GM18502 (cell line): ENCODE measurements at regions not wholly inside any gene's neighbourhood (a gene's known extent, or its start where the extent isn't known, plus 50 kb on each side); places are given as distances from the start of the nearest gene placed in this dataset.

Experiments used
- ATAC-seq: cut with Tn5 transposase; IDR thresholded peaks from one replicate; pipeline ENCODE4 v1.9.1; 2021; ENCODE audit warnings: mild to moderate bottlenecking; ENCODE audit not compliant: unreplicated experiment, poor library complexity

- ATAC-seq, result no peak
These were observed 123.3 kb upstream of the MED13L start for GRCh38 chr12:116400636-116401372.

DNA sequence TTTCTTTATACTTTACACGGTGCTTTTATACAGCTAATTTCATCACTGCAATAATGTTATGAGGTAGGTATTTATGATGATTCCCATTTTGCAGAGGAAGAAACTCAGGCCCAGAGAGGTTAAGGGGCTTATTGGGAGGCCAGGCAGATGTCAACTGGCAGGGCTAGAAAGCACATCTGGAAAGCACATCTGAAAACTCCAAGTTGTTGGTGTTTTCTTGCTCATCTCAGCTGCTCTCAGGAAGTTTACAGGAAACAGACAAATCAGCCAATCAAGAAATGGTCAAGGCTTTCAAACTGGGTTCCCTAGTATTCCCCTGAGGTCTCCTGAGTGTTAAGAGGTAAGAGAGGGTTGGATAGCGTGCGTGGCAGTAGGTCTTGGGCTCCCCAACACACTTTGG lies 124.1 kb upstream of the MED13L start:
- no peak for ATAC-seq

DNA sequence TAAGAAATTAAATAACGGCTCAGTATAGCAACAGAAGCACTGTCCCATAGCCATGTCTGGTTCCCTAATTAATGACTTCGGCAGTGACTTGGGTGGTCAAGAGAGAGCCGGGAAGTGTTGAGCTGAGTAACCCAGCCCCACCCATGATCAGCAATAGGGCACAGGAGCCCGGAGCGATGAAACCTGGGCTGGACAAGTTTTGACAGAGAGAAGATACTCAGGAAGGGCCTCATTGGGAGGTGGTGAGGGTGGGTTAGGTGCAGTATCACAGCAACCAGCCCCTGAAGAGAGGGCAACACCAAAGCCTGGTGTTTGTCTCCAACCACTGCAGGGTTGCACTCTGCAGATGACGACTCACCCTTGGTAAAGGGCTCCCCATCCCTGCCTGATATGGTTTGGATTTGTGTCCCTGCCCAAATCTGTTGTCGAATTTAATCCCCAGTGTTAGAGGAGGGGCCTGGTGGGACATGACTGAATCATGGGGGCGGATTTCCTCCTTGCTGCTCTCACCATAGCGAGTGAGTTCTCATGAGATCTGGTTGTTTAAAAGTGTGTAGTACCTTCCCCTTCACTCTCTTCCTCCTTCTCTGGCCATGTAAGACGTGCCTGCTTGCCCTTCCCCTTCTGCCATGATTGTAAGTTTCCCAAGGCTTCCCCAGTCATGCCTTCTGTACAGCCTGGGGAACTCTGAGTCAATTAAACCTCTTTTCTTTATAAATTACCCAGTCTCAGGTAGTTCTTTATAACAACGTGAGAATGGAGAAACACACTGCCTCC lies 124.9 kb upstream of the MED13L start:
- ATAC-seq, result no peak

- no peak for ATAC-seq
These were observed 126.1 kb upstream of the MED13L start for GRCh38 chr12:116403546-116403945.

GRCh38 chr12:116404247-116404646 lies 126.8 kb upstream of the MED13L start:
- ATAC-seq, result no peak

DNA sequence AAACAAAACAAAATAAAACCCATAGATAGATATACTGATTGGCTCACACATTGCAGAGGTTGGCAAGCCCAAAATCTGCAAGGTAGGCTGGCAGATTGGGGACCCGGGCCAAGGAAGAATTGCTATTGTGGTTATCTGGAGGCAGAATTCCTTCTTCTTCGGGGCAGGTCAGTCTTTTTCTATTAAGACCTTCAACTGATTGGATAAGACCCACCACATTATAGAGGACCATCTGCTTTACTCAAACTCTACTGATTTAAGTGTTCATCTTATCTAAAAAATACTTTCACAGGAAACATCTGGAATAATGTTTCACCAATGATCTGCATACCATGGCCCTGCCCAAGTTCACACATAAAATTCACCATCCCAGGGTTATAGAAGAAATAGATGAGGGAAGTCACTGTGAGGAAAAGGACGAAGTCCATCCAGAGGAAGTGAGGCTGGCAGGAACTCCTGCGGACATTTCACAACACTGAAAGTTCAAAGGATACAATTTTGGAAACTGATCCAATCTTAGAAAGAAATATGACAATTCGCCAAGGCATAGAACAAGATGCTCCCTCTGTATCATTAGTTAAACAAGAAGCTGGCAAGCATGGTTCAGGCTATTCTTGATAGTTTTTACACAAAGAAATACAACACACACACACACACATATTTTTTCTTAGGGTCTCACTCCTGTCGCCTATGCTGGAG lies 127.6 kb upstream of the MED13L start:
- no peak for ATAC-seq

DNA sequence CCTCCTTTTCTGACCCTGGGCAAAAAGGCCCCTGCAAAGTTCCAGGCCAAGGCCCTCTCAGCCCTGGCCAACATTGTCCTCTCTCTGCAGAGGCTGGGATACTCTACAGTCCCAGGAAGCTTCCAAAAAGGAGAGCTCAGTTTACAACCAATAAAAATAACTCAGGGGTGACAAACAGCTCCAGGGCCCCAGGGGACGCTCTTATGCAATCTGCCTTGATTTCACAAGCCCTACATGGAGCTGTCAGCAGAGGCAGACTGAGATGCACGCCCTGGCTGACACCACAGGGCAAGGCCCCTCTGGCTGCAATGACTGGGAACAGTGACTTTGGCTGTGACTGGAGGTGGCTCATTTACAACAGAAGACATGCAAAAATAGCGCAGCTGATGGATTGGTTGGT lies 129.0 kb upstream of the MED13L start:
- no peak for ATAC-seq

GRCh38 chr12:116408489-116409250 lies 131.2 kb upstream of the MED13L start:
- ATAC-seq, result no peak

DNA sequence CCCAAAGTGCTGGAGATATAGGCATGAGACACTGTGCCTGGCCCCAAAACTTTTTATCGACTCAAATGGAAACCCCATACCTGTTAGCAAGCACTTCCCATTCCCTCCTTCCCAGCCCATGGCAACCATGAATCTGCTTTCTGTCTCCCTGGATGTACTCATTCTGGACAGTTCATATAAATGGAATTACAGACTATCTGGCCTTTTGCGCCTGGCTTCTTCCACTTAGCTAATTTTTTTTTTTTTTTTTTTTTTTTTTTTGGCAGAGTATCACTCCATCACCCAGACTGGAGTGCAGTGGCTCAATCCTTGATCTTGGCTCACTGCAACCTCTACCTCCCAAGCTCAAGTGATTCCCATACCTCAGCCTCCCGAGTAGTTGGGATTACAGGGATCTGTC lies 134.5 kb upstream of the MED13L start:
- ATAC-seq, result no peak

DNA sequence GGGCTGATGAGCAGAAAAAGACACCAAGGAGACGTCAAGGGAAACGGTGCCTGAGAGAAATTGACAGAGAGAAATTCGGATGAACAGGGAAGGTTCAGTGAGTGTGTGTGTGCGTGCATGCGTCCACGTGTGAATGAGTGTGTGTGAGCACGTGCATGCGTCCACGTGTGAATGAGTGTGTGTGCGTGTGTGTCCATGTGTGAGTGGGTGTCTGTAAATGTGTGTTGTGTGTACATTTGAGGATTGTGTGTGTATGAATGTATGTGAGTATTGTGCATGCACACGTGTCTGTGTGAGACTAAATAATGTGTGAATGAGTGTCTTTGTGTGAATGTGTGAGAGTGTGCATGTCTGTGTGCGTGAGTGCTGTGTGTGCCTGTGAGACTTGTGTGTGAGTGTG lies 137.4 kb upstream of the MED13L start:
- ATAC-seq, result no peak

- ATAC-seq, result no peak
These were observed 138.1 kb upstream of the MED13L start for GRCh38 chr12:116415408-116416108.

DNA sequence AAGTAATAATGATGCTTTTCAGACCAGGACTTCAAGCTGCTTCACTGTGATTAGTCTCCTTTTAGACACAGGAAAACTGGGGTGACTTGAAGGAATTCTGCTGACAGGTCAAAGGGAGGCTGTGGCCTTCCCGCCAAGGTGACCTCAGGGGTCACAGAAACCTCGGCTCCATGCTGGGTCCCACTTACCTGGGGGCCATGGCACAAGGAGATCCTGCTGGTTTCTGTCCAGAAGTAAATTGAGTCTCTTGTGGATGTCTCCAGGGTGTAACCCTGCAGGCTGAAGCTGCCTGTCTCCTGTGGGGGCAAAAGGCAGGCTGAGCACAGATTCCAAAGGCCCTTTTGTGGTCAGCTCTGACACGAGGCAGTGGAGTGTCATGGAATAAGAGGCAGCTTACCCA lies 138.7 kb upstream of the MED13L start:
- no peak for ATAC-seq

GRCh38 chr12:116418551-116418950 lies 140.6 kb upstream of the MAP1LC3B2 start:
- no peak for ATAC-seq

DNA sequence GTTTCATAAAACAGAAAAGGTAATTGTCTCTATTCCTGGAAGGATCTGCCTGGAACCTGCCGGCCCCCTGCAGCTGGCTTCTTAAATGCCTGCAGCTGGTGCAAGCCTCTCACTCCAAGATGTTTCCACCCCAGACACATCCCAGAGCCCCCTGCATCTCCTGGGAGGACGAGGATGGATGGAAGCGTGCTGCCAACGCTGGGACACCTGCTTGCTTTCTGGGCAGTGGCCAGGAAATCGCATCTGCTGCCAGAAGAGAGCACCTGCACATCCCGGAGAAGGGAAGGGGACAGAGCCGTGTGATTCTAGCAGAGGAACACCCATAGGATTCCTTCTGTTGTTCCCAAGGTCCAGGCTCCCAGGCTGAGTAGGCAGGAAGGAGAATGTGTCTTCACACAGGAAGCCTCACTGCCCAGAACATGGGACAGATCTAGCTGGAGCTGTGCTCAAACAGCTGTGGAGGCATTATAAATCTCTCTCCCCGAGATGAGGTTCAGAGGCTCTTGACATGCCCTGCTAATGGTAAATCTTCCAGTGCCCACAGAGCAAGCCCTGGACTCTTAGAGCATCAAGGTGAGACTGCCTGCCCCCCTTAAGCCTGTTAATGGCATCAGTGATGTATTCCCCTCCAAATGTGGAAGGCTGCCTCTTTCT lies 138.8 kb upstream of the MAP1LC3B2 start:
- no peak for ATAC-seq

DNA sequence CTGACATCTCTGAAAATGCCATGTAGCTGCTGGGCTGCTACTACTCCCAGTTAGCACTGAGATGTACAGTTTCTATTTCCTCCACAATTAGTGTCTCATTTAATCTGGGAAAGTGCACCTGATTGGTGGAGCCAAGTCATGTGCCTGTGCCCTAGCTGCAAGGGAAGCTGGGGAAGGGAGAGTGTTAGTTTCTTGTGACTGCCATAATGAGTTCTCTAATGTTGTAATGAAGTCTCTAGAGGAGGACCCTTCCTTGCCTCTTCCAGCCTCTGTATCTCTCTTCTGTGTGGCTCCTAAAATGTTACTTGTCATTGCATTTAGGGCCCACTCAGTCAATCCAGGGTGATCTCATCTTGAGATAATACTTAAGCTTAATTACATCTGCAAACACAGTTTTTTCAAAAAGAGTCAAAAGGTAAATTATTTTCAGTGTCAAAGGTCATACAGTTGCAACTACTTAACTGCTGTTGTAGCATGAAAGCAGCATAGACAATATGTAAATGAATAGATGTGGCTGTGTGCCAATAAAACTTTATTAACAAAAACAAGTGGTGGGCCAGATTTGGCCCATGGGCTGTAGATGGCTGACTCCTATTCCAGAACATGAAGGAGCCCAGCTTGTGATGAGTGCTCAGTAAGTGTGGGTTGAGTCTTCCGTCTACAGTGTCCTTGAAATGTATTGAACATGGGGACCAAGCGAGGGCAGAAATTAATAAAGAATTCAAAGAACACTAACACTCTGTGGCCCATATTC lies 137.2 kb upstream of the MAP1LC3B2 start:
- no peak for ATAC-seq

- ATAC-seq, result no peak
These were observed 136.1 kb upstream of the MAP1LC3B2 start for GRCh38 chr12:116423094-116423493.

DNA sequence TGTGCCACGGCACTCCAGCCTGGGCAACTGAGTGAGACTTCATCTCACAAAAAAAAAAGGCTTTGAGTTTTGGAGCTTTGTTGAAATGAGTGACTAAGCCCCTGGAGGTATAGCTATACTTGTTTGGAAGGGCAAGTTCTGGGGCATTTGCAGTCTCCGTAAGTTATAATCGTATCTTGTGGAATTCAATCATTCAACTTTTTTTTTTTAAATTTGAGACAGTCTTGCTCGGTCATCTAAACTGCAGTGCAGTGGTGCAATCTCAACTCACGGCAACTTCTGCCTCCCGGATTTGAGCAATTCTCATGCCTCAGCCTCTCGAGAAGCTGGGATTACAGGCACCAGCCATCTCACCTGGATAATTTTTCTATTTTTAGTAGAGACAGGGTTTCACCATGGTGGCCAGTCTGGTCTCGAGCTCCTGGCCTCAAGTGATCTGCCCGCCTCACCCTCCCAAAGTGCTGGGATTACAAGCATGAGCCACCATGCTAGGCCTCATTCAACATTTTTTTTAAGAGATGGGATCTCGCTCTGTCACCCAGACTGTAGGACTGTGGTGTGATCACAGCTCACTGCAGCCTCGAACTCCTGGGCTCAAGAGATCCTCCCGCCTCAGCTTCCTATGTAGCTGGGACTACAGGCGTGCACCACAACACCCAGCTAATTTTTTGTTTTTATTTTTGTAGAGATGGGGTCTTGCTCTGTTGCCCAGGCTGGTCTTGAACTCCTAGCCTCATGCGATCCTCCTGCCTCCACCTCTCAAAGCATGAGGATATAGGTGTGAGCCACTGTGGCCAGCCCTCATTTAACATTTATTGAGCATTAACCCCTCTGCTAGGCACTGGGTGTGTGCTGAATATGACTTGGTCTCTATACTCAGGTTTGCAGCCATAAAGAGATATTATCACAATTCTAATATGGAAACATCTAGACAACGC lies 133.7 kb upstream of the MAP1LC3B2 start:
- no peak for ATAC-seq
